Activated naive CD4-positive, alpha-beta T cell (primary cell): ENCODE measurements at regions not wholly inside any gene's neighbourhood (a gene's known extent, or its start where the extent isn't known, plus 50 kb on each side); places are given as distances from the start of the nearest gene placed in this dataset.

ENCODE experiments used
- DNase-seq, 4 experiments: peaks; one replicate each; lab custom pipeline; 2025; lab: John Stamatoyannopoulos, UW

GRCh38 chr2:221286406-221286805 lies 285.7 kb downstream of the EPHA4 start:
- no peak for DNase-seq

DNA sequence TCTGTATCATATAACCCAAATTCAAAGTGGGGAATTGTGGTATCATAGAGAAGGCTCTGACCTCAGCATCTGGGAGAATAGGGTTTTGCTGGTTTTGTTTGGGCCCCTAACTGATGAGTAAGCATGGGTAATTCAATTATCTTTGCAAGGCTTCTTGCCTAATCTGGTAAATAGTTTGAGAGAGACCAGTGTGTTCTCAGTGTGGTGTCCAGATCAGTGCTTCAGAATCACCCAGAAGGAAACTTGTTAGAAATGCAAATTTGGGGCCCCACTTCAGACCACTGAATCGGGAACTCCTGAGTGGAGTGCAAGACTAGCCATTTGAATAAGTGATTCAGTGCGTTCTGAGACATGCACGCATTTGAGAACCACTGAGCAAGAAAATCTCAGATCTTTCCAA lies 282.7 kb downstream of the EPHA4 start:
- no peak for DNase-seq

- no peak for DNase-seq
Observed at GRCh38 chr2:221289846-221290245, 282.3 kb downstream of the EPHA4 start.

- no peak for DNase-seq
Observed at GRCh38 chr2:221293949-221294742, 278.0 kb downstream of the EPHA4 start.

DNA sequence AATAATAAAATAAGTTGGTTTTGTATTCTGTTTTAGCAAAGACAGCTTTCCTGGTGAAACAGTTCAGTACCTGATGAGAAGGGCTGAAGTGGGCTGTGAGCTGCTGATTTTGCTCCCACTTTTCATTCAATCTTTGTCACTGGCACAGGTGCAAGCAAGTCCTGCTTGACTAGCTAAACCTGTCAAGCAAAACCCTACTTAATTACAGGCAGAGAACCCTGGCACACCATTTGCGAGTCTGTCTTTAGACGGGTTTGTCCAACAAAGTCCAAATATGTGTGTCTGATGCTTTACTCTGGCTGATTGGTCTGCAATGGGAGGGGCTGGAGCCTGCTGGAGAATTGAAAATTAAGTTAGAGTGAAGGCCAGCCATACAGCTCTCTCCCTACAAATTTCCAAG lies 267.2 kb downstream of the EPHA4 start:
- DNase-seq: no peak

DNA sequence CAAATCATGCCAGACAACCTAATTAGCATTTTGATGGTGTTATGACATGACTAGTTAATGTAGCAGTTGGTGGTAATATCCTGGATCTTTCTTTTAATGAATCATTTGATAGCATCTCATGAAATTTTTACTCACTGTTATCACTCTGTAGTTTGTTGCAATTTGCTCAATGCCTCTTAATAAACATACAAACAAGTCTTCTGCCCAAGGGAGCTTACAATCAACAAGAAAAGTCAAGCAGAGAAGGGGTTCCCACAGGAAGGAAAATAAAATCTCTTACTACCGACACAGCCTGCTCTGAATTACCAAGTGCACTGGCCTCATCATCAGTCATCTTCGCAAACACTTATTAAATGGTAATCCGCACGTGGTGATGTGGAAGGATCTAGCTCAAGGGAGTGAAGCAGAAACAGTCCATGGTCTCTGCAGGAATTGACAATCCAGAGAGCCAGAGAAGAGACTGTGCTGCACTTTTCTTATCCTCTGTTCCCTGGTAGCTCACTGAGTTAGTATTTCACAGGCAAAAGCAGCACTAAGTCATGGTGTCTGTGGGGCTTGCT lies 263.5 kb downstream of the EPHA4 start:
- no peak for DNase-seq

DNA sequence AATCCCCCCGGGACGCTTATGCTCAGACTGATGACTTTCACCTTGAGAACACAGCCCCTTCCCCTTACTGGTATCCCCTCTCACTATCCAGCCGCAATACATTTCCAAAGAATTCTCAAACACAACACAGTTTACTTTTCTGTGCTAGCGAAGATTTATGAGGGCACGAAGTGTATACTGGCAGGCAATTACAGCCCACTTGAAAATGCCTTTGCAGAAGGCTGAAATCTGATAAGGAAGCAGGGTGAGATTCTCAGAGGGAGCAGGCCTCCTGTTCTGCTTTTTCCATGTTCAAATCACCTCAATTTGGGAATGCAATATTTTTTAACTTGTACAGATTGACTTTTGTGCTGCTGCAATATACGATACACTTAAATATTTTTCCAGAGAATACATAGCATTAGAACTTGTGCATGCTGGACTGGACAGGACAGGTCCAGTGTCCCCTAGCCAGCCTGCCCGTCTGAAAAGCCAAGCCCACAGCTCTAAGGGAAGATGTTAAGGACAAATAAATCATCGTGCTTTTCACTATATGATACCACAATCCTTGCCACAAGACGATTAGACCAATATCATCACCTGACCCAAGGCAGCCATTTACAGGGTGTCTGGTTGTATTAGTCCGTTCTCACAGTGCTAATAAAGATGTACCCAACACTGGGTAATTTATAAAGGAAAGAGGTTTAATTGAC lies 262.1 kb downstream of the EPHA4 start:
- DNase-seq: no peak

DNA sequence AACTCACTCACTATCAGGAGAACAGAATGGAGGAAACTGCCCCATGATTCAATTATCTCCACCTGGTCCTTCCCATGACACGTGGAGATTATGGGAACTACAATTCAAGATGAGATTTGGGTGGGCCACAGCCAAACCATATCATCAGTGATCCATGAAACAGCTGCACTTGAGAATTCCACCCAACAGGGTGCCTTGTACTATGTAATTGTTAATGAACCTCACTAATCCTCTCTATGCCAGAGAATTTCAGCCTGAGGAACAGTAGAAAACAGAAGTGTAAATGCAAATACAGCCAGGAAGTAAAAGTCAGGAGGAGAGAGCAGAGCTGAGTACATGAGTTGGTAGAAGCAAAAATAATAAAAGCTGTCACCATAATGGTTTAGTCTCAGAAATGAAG lies 261.4 kb downstream of the EPHA4 start:
- DNase-seq: no peak

DNA sequence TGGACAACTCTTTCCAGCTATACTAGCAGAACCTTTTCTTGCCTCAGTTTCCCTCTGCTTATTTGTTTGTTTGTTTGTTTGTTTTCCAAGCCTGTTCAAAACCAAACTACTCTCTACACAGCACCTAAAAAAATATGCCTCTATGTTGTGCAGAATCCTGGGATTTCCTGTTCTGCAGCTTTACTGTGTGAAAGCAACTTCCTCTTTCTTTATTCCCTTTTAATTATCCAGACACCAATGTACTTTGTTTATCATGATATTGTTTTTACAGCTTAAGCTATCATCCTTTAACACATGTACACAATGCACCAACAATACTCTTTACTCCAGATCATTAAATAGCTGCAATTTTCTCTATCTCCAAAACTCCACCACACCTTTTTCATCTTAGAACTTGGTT lies 259.5 kb downstream of the EPHA4 start:
- DNase-seq: no peak

- no peak for DNase-seq
Observed at GRCh38 chr2:221314786-221315185, 257.3 kb downstream of the EPHA4 start.

GRCh38 chr2:221318376-221319130 lies 253.6 kb downstream of the EPHA4 start:
- DNase-seq: no peak

DNA sequence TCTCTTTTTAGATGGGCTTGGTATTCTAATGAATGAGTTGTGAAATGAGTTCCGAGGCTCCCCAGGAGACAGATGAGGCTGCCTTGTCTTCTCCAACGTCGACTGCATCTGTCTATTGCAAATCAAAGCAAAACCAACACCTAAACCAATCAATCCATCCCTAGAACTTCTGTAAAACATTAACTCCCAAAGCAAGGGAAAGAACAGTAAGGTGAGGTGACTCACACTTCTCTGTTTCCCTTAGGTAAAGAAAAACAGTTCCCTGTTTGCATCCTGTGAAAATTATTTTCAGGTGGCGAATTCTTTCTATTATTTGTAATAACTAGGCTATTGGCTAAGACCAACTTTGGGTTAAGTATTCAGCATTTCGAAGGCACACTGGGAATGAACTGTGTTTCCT lies 249.4 kb downstream of the EPHA4 start:
- DNase-seq: no peak

DNA sequence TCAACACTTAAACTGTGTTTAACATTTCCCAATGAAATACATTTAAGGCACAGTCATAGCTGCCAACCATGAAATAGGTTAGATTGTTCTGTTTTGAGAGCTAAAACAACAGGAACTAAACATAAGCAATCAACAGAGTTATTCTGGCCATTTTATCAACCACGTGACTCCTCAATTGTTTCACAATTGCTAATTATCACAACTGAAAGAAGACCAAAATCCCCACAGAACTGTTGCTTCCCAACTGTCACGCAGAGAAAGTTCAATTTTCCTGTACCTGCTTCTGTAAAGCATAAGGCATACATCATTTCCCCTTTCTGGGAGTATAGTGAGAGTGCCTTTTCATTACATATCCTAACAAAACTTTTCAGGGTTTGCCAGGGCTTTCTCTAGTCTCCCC lies 248.6 kb downstream of the EPHA4 start:
- DNase-seq: no peak

- no peak for DNase-seq
Observed at GRCh38 chr2:221330436-221330835, 241.7 kb downstream of the EPHA4 start.

DNA sequence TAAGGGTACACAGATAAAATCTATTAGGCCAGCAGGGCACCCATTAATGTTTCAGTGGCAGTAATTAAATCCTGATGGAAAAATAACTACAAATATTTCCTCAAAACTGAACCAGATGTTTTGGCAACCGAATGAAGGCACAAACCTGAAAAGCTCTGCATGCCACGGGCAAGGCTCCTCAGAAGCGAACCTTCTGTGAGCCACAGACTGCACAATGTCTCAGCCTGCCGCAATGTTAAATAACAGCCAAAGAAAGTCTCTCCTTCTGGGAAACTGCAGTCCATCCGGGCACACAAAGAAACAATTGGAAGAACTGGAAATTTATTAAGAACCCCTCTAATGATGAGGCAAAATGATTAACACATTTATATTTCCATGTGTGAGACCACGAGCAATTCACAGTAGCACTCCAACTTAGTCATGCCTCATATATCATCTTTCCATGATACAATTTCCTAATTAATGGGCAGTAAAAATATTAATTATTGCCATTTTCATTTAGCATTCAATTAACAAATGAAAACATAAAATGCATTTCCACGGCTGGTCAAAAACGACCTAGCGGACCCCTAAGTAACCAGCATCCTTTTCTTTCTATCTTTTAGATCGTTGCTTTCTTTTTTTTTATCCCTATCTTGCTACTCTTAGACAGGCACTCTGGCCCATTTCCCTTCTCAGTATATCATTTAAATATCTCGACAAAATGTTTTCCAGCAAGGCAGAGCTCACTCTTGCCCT lies 237.5 kb downstream of the EPHA4 start:
- DNase-seq: no peak

GRCh38 chr2:221335219-221335752 lies 236.8 kb downstream of the EPHA4 start:
- no peak for DNase-seq

- no peak for DNase-seq
Observed at GRCh38 chr2:221336967-221337366, 235.1 kb downstream of the EPHA4 start.

GRCh38 chr2:221337957-221338685 lies 234.0 kb downstream of the EPHA4 start:
- DNase-seq: no peak

GRCh38 chr2:221342388-221342787 lies 229.7 kb downstream of the EPHA4 start:
- no peak for DNase-seq

DNA sequence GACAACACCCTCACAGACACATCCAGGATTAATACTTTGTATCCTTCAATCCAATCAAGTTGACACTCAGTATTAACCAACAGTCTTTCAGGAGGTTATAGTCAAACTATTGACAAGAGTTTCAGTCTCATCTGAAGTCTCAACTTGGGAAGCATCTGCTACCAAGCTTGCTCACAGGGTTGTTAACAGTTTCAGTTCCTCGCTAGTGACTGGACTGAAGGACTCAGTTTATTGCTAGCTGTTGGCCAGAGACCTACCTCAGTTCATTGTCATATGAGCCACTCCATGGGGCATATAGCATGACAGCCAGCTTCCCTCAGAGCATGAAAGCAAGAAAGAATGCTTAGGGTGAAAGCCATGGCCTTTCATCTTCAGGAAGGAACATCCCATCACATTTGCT lies 228.6 kb downstream of the EPHA4 start:
- no peak for DNase-seq

- no peak for DNase-seq
Observed at GRCh38 chr2:221345516-221345915, 226.6 kb downstream of the EPHA4 start.
